ENCODE measurements at regions not wholly inside any gene's neighbourhood (a gene's known extent, or its start where the extent isn't known, plus 50 kb on each side); places are given as distances from the start of the nearest gene placed in this dataset.

DNA sequence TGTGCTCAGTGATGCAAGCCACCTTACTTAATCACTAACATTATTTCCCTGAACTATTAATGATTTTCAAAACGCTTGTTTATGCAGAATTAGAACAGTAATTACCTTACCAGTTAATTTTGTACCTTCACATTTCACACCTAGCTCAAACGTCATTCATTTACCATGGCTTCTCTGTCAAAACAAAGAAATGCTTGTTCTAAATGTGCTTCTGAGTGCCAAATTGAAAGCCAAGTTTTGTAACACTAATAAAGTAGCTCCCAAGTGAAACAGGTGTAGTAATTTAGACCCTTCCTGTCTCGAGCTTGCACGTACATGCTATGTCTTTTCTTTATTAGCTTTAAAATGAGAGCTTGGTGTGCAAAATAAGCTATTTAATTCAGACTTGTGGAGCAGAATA lies 533.7 kb upstream of the PKN2 start:
- peaks cover 2% of the 10 kb centered on the region for H3K9me3 Mint-ChIP-seq (ENCODE audit: low read depth, unreplicated experiment)
- H3K27ac Mint-ChIP-seq (ENCODE audit: unreplicated experiment): peak overlapping the region; percentile 77

DNA sequence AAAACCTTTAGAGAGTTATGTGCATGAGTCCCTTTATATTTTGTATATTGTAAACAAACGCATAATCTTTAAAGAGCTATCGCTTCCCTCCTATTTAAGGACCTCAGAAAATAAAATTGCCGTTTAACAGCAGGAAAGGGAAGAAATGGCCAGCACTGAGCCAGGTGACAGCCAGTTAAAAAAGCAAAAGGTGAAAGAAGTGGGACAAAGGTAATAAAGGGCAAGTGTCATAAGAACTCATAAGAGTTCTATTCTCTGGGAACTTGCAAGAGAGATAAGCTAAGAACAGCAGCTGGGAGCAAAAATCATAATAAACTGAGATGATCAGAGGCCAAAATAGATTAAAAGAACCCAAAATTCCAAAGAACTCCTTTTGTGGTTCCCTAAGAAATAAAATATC lies 520.9 kb upstream of the PKN2 start:
- H3K27me3 Mint-ChIP-seq (ENCODE audit: unreplicated experiment): no peaks in the 10 kb centered on the region
- BruUV-seq (replicated peaks): no TSS peak
- no peak for DNase-seq
- intact Hi-C loops (cut with micrococcal nuclease; ENCODE audit: unreplicated experiment): no loop called here
- CTCF ChIA-PET: no interaction called here
- H3K9me3 Mint-ChIP-seq (ENCODE audit: low read depth, unreplicated experiment): no peaks in the 10 kb centered on the region
- H3K4me3 Mint-ChIP-seq (ENCODE audit: low read depth, unreplicated experiment): no peak overlapping the region
- TF ChIP-seq, protein P1, sequence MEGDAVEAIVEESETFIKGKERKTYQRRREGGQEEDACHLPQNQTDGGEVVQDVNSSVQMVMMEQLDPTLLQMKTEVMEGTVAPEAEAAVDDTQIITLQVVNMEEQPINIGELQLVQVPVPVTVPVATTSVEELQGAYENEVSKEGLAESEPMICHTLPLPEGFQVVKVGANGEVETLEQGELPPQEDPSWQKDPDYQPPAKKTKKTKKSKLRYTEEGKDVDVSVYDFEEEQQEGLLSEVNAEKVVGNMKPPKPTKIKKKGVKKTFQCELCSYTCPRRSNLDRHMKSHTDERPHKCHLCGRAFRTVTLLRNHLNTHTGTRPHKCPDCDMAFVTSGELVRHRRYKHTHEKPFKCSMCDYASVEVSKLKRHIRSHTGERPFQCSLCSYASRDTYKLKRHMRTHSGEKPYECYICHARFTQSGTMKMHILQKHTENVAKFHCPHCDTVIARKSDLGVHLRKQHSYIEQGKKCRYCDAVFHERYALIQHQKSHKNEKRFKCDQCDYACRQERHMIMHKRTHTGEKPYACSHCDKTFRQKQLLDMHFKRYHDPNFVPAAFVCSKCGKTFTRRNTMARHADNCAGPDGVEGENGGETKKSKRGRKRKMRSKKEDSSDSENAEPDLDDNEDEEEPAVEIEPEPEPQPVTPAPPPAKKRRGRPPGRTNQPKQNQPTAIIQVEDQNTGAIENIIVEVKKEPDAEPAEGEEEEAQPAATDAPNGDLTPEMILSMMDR (IDR thresholded peaks at IDR 0.05; ENCODE audit: unreplicated experiment): no peak
- H3K36me3 Mint-ChIP-seq (ENCODE audit: insufficient read depth, unreplicated experiment): no peaks in the 10 kb centered on the region
- no peak overlapping the region for H3K27ac Mint-ChIP-seq (ENCODE audit: unreplicated experiment)
- peaks cover 23% of the 10 kb centered on the region for H3K4me1 Mint-ChIP-seq (ENCODE audit: low read depth, unreplicated experiment)

More for the DNA sequence above, 533.7 kb upstream of the PKN2 start:
- no peaks in the 10 kb centered on the region for H3K27me3 Mint-ChIP-seq (ENCODE audit: unreplicated experiment)
- peak overlapping the region; percentile 26 for H3K4me3 Mint-ChIP-seq (ENCODE audit: low read depth, unreplicated experiment)
- no peaks in the 10 kb centered on the region for H3K36me3 Mint-ChIP-seq (ENCODE audit: insufficient read depth, unreplicated experiment)
- DNase-seq: no peak
- CTCF ChIA-PET: interaction anchor here (0.9 to 1.5 kb wide), 3 partner anchors 10 to 39 kb away, joined by 3 to 6 read pairs (median 3); no protein-coding TSS in a partner anchor
- intact Hi-C loops (cut with micrococcal nuclease; ENCODE audit: unreplicated experiment): loop anchor here (5.0 kb wide), 1 partner anchor 38 kb away; no protein-coding TSS in a partner anchor
- H3K4me1 Mint-ChIP-seq (ENCODE audit: low read depth, unreplicated experiment): peaks cover 30% of the 10 kb centered on the region
- BruUV-seq (replicated peaks): no TSS peak
- TF ChIP-seq, protein P1 (IDR thresholded peaks at IDR 0.05; ENCODE audit: unreplicated experiment): no peak

DNA sequence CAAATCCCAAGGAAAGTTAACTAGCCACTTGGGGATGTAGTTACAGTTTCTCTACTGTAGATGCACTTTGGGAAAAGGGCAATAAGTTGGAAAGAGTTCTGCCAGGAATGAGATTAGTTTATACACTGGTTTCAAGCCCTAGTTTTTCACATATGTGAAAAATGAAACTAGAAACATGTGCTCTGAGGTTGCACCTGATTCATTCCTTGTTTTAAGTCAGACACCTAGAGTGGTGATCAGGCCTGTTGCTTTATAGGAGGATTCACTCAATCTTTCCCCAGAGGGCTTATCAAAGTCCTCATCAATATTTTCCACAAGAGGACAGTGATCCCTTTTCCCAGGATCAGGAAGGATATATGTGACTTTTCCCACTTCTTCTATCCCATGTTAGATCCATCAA lies 515.9 kb upstream of the PKN2 start:
- H3K4me1 Mint-ChIP-seq (ENCODE audit: low read depth, unreplicated experiment): peaks cover 46% of the 10 kb centered on the region
- TF ChIP-seq, protein P1 (IDR thresholded peaks at IDR 0.05; ENCODE audit: unreplicated experiment): no peak
- no peaks in the 10 kb centered on the region for H3K36me3 Mint-ChIP-seq (ENCODE audit: insufficient read depth, unreplicated experiment)
- no peak overlapping the region for H3K27ac Mint-ChIP-seq (ENCODE audit: unreplicated experiment)
- no peak overlapping the region for H3K4me3 Mint-ChIP-seq (ENCODE audit: low read depth, unreplicated experiment)
- no peaks in the 10 kb centered on the region for H3K9me3 Mint-ChIP-seq (ENCODE audit: low read depth, unreplicated experiment)
- intact Hi-C loops (cut with micrococcal nuclease; ENCODE audit: unreplicated experiment): no loop called here
- BruUV-seq (replicated peaks): no TSS peak
- DNase-seq: no peak
- CTCF ChIA-PET: interaction anchor here (0.6 kb wide), 1 partner anchor 568 kb away, joined by 4 read pairs; no protein-coding TSS in a partner anchor
- no peaks in the 10 kb centered on the region for H3K27me3 Mint-ChIP-seq (ENCODE audit: unreplicated experiment)

DNA sequence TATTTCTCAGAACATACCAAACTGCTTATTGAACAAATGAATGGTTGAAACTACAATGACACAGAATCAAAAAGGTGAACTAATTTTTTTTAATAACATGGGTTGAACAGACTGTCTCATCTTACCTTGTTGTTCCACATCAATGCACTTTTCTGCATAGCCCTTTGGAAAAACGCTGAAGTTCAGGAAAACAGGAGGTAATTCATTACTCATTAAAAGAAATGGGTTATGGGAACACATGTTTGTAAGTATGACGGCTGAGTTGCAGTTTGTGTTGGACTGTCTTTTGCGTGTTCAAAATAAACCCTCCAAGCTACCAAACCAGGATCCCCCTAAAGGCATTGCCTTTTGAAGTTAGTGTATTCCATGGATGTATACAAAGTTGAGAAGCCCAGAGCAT lies 514.9 kb upstream of the PKN2 start:
- TF ChIP-seq, protein P1 (IDR thresholded peaks at IDR 0.05; ENCODE audit: unreplicated experiment): no peak
- BruUV-seq (replicated peaks): no TSS peak
- intact Hi-C loops (cut with micrococcal nuclease; ENCODE audit: unreplicated experiment): no loop called here
- H3K27ac Mint-ChIP-seq (ENCODE audit: unreplicated experiment): no peak overlapping the region
- no peak for DNase-seq
- no peaks in the 10 kb centered on the region for H3K36me3 Mint-ChIP-seq (ENCODE audit: insufficient read depth, unreplicated experiment)
- CTCF ChIA-PET: interaction anchor here (0.7 to 1.3 kb wide), 4 partner anchors 12 to 58 kb away, joined by 3 to 7 read pairs (median 3); no protein-coding TSS in a partner anchor
- peaks cover 51% of the 10 kb centered on the region for H3K4me1 Mint-ChIP-seq (ENCODE audit: low read depth, unreplicated experiment)
- H3K9me3 Mint-ChIP-seq (ENCODE audit: low read depth, unreplicated experiment): no peaks in the 10 kb centered on the region
- no peaks in the 10 kb centered on the region for H3K27me3 Mint-ChIP-seq (ENCODE audit: unreplicated experiment)
- H3K4me3 Mint-ChIP-seq (ENCODE audit: low read depth, unreplicated experiment): no peak overlapping the region
